ENCODE measurements at regions not wholly inside any gene's neighbourhood (a gene's known extent, or its start where the extent isn't known, plus 50 kb on each side); places are given as distances from the start of the nearest gene placed in this dataset.

- Mint-ChIP-seq H3K4me3 (ENCODE audit: unreplicated experiment) (no peak overlapping the region), H3K36me3 (ENCODE audit: unreplicated experiment) (no peaks in the 10 kb centered on the region), H3K27me3 (ENCODE audit: unreplicated experiment) (no peaks in the 10 kb centered on the region), H3K9me3 (ENCODE audit: unreplicated experiment) (no peaks in the 10 kb centered on the region), H3K4me1 (ENCODE audit: low read depth, unreplicated experiment) (peaks cover 17% of the 10 kb centered on the region), H3K27ac (ENCODE audit: unreplicated experiment) (no peak overlapping the region)
- no peak for DNase-seq
- TF ChIP-seq CTCF (IDR thresholded peaks at IDR 0.05; ENCODE audit: partially characterized antibody, unreplicated experiment): no peak
Observed at GRCh38 chr3:20673866-20674265, 487.9 kb upstream of the SGO1 start.

- H3K27me3 Mint-ChIP-seq (ENCODE audit: unreplicated experiment): no peaks in the 10 kb centered on the region
- no peak for DNase-seq
- peaks cover 21% of the 10 kb centered on the region for H3K4me1 Mint-ChIP-seq (ENCODE audit: low read depth, unreplicated experiment)
- H3K27ac Mint-ChIP-seq (ENCODE audit: unreplicated experiment): no peak overlapping the region
- H3K9me3 Mint-ChIP-seq (ENCODE audit: unreplicated experiment): no peaks in the 10 kb centered on the region
- H3K36me3 Mint-ChIP-seq (ENCODE audit: unreplicated experiment): no peaks in the 10 kb centered on the region
- no peak overlapping the region for H3K4me3 Mint-ChIP-seq (ENCODE audit: unreplicated experiment)
- TF ChIP-seq CTCF (IDR thresholded peaks at IDR 0.05; ENCODE audit: partially characterized antibody, unreplicated experiment): no peak
Observed at GRCh38 chr3:20669675-20670074, 483.7 kb upstream of the SGO1 start.

- H3K27me3 Mint-ChIP-seq (ENCODE audit: unreplicated experiment): no peaks in the 10 kb centered on the region
- peaks cover 21% of the 10 kb centered on the region for H3K4me1 Mint-ChIP-seq (ENCODE audit: low read depth, unreplicated experiment)
- no peak for TF ChIP-seq CTCF (IDR thresholded peaks at IDR 0.05; ENCODE audit: partially characterized antibody, unreplicated experiment)
- no peaks in the 10 kb centered on the region for H3K36me3 Mint-ChIP-seq (ENCODE audit: unreplicated experiment)
- no peak overlapping the region for H3K4me3 Mint-ChIP-seq (ENCODE audit: unreplicated experiment)
- DNase-seq: no peak
- no peaks in the 10 kb centered on the region for H3K9me3 Mint-ChIP-seq (ENCODE audit: unreplicated experiment)
- H3K27ac Mint-ChIP-seq (ENCODE audit: unreplicated experiment): no peak overlapping the region
Observed at GRCh38 chr3:20669184-20669583, 483.2 kb upstream of the SGO1 start.

GRCh38 chr3:20668411-20668810, 482.4 kb upstream of the SGO1 start:
- Mint-ChIP-seq H3K27me3 (ENCODE audit: unreplicated experiment) (no peaks in the 10 kb centered on the region), H3K9me3 (ENCODE audit: unreplicated experiment) (no peaks in the 10 kb centered on the region), H3K4me3 (ENCODE audit: unreplicated experiment) (no peak overlapping the region), H3K27ac (ENCODE audit: unreplicated experiment) (no peak overlapping the region), H3K4me1 (ENCODE audit: low read depth, unreplicated experiment) (peaks cover 21% of the 10 kb centered on the region), H3K36me3 (ENCODE audit: unreplicated experiment) (no peaks in the 10 kb centered on the region)
- peak; percentile 20 for DNase-seq
- TF ChIP-seq CTCF (IDR thresholded peaks at IDR 0.05; ENCODE audit: partially characterized antibody, unreplicated experiment): no peak

GRCh38 chr3:20666091-20666490, 480.1 kb upstream of the SGO1 start:
- H3K9me3 Mint-ChIP-seq (ENCODE audit: unreplicated experiment): no peaks in the 10 kb centered on the region
- no peak overlapping the region for H3K27ac Mint-ChIP-seq (ENCODE audit: unreplicated experiment)
- H3K27me3 Mint-ChIP-seq (ENCODE audit: unreplicated experiment): no peaks in the 10 kb centered on the region
- no peak for TF ChIP-seq CTCF (IDR thresholded peaks at IDR 0.05; ENCODE audit: partially characterized antibody, unreplicated experiment)
- no peaks in the 10 kb centered on the region for H3K36me3 Mint-ChIP-seq (ENCODE audit: unreplicated experiment)
- DNase-seq: no peak
- H3K4me3 Mint-ChIP-seq (ENCODE audit: unreplicated experiment): no peak overlapping the region
- H3K4me1 Mint-ChIP-seq (ENCODE audit: low read depth, unreplicated experiment): peaks cover 21% of the 10 kb centered on the region

All from glutamatergic neuron (in vitro differentiated cells).